ENCODE measurements at regions not wholly inside any gene's neighbourhood (a gene's known extent, or its start where the extent isn't known, plus 50 kb on each side); places are given as distances from the start of the nearest gene placed in this dataset.

- TF ChIP-seq CTCF (conservative IDR thresholded peaks at IDR 0.05; ENCODE audit: low read length), result no peak
- TF ChIP-seq EZH2phosphoT487 (IDR thresholded peaks at IDR 0.05; ENCODE audit: borderline replicate concordance), result no peak
Measured at GRCh38 chr1:194734970-194735369, 1548.6 kb upstream of the B3GALT2 start.

All from Loucy (cell line).